T-cell (primary cell): ENCODE measurements at regions not wholly inside any gene's neighbourhood (a gene's known extent, or its start where the extent isn't known, plus 50 kb on each side); places are given as distances from the start of the nearest gene placed in this dataset.

Source experiments
- ATAC-seq, 4 experiments: fragments of 200-7000 bp in 3 of 4; fragments of 150-1000 bp in 1 of 4; cut with Tn5 transposase; replicated peaks in 1 of 4; 1 replicate in 3 of 4; 2 replicates in 1 of 4; pipeline ENCODE4 v1.10.0; 2021; ENCODE audit warnings: moderate library complexity in 3 of 4, mild to moderate bottlenecking in 2 of 4, moderate number of reproducible peaks in 1 of 4
- CTCF ChIA-PET, 2 donors: fragments of 300-600 bp; sonication (Branson Sonifier 250); formaldehyde crosslinking; loops; one replicate each; lab custom pipeline; 2022; ENCODE audit warnings: antibody characterized with exemption in 2 of 2; lab: Charles Lee
- POLR2A ChIA-PET, 2 donors: fragments of 300-600 bp; sonication (Branson Sonifier 250); formaldehyde crosslinking; loops; one replicate each; lab custom pipeline; 2022; ENCODE audit warnings: antibody characterized with exemption in 2 of 2; lab: Charles Lee
- DNase-seq, 35 experiments: peaks; one replicate each; pipeline versions ENCODE4 v3.0.0 to v3.0.0-alpha.2; 2013 to 2023
- H3K27ac ChIP-seq: one replicate; pipeline ENCODE4 v1.5.1; 2013; ENCODE audit warnings: low read length
- H3K27me3 ChIP-seq, 2 experiments: replicated peaks in 1 of 2; 1 replicate in 1 of 2; 2 replicates in 1 of 2; pipeline versions ENCODE4 v1.6.1 to v1.7.0; 2013; ENCODE audit warnings: low read length in 1 of 2, mixed read lengths in 1 of 2; ENCODE audit not compliant: control insufficient read depth in 2 of 2, insufficient read depth in 2 of 2; ENCODE audit errors: extremely low read depth in 1 of 2
- H3K36me3 ChIP-seq, 2 donors: 1 replicate in 1 of 2; 2 replicates in 1 of 2; pipeline versions ENCODE4 v1.6.1 to v1.7.0; 2013; ENCODE audit warnings: low read length in 1 of 2; ENCODE audit not compliant: control insufficient read depth in 2 of 2, insufficient read depth in 1 of 2; ENCODE audit errors: extremely low read depth in 1 of 2
- H3K4me1 ChIP-seq, 2 experiments: 1 replicate in 1 of 2; 2 replicates in 1 of 2; pipeline versions ENCODE4 v1.6.1 to v1.7.0; 2013; ENCODE audit warnings: low read length in 2 of 2, mixed read lengths in 1 of 2; ENCODE audit not compliant: insufficient read depth in 2 of 2, control insufficient read depth in 1 of 2; ENCODE audit errors: extremely low read depth in 1 of 2
- H3K4me3 ChIP-seq, 2 donors: 1 replicate in 1 of 2; 2 replicates in 1 of 2; pipeline versions ENCODE4 v1.5.1 to v1.7.0; 2013; ENCODE audit warnings: mild to moderate bottlenecking in 2 of 2, low read length in 1 of 2, moderate library complexity in 1 of 2; ENCODE audit not compliant: control insufficient read depth in 1 of 2; ENCODE audit errors: extremely low read depth in 1 of 2
- H3K9me3 ChIP-seq: 2 replicates; pipeline ENCODE4 v1.7.0; 2013
- H3K27ac Mint-ChIP-seq, 2 donors: one replicate each; pipeline ENCODE4 v1.8.0; 2020 to 2021; ENCODE audit warnings: mild to moderate bottlenecking in 2 of 2, mixed read lengths in 2 of 2
- H3K27me3 Mint-ChIP-seq, 2 donors: one replicate each; pipeline ENCODE4 v1.8.0; 2021 to 2022; ENCODE audit warnings: mixed read lengths in 2 of 2
- H3K36me3 Mint-ChIP-seq: one replicate; pipeline ENCODE4 v1.8.0; 2021; ENCODE audit warnings: mixed read lengths
- H3K4me1 Mint-ChIP-seq, 3 donors: one replicate each; pipeline ENCODE4 v1.8.0; 2020 to 2022; ENCODE audit warnings: mixed read lengths in 3 of 3, mild to moderate bottlenecking in 1 of 3
- H3K4me3 Mint-ChIP-seq, 3 donors: one replicate each; pipeline ENCODE4 v1.8.0; 2020 to 2022; ENCODE audit warnings: mild to moderate bottlenecking in 3 of 3, mixed read lengths in 3 of 3, moderate library complexity in 3 of 3
- H3K9me3 Mint-ChIP-seq, 3 donors: one replicate each; pipeline ENCODE4 v1.8.0; 2020 to 2022; ENCODE audit warnings: mixed read lengths in 3 of 3
- WGBS: methylation state at CpG from one replicate; pipeline ENCODE4 v1.1.5; 2013; ENCODE audit warnings: missing lambda C conversion rate; ENCODE audit not compliant: insufficient coverage; 5-methylcytosine and 5-hydroxymethylcytosine counted together

GRCh38 chr7:128145191-128145590, 95.9 kb upstream of the LEP start:
- POLR2A ChIA-PET: no interaction called here
- H3K4me1 Mint-ChIP-seq: no peaks in the 10 kb centered on the region

GRCh38 chr7:128146052-128146451, 95.0 kb upstream of the LEP start:
- no peak overlapping the region for H3K27ac Mint-ChIP-seq
- peaks cover 0 to 6% (median 3%) of the 10 kb centered on the region in 3 donors for H3K9me3 Mint-ChIP-seq
- H3K4me3 Mint-ChIP-seq: no peak overlapping the region
- Histone ChIP-seq H3K4me3 (no peak overlapping the region), H3K4me1 (no peaks in the 10 kb centered on the region), H3K27ac (no peak overlapping the region), H3K9me3 (no peaks in the 10 kb centered on the region), H3K27me3 (peaks cover 3 to 7% of the 10 kb centered on the region in 2 experiments), H3K36me3 (no peaks in the 10 kb centered on the region)
- no peaks in the 10 kb centered on the region for H3K4me1 Mint-ChIP-seq
- ChIA-PET POLR2A (no interaction called here), CTCF (interaction anchor here in 1 of 2 donors (1.3 to 1.4 kb wide), 2 partner anchors 10 to 12 kb away, joined by 3 to 8 read pairs; no protein-coding TSS in a partner anchor)
- H3K27me3 Mint-ChIP-seq: peaks cover 14 to 24% of the 10 kb centered on the region in 2 donors
- ATAC-seq (no peak), DNase-seq (no peak)
- WGBS: 100% methylated on average over 1 of the region's 4 CpGs
- H3K36me3 Mint-ChIP-seq: peaks cover 4% of the 10 kb centered on the region

More at GRCh38 chr7:128145191-128145590, 95.9 kb upstream of the LEP start:
- peaks cover 0 to 6% (median 3%) of the 10 kb centered on the region in 3 donors for H3K9me3 Mint-ChIP-seq
- H3K36me3 Mint-ChIP-seq: peaks cover 4% of the 10 kb centered on the region
- H3K27me3 Mint-ChIP-seq: peaks cover 13 to 20% of the 10 kb centered on the region in 2 donors
- no peaks in the 10 kb centered on the region for H3K36me3 ChIP-seq
- H3K9me3 ChIP-seq: no peaks in the 10 kb centered on the region
- CTCF ChIA-PET: interaction anchor here in 1 of 2 donors (0.7 to 1.4 kb wide), 3 partner anchors 9 to 20 kb away, joined by 3 to 8 read pairs (median 3); no protein-coding TSS in a partner anchor
- no peak overlapping the region for H3K4me3 Mint-ChIP-seq
- no peaks in the 10 kb centered on the region for H3K4me1 ChIP-seq
- DNase-seq (no peak), ATAC-seq (no peak)
- no peak overlapping the region for H3K4me3 ChIP-seq
- WGBS: 57% methylated on average over 1 of the region's 2 CpGs
- no peak overlapping the region for H3K27ac ChIP-seq
- H3K27me3 ChIP-seq: peaks cover under 1 to 10% of the 10 kb centered on the region in 2 experiments
- no peak overlapping the region for H3K27ac Mint-ChIP-seq

- H3K4me3 ChIP-seq: no peak overlapping the region
- no peak for DNase-seq
- ATAC-seq: no peak
- H3K27ac Mint-ChIP-seq: no peak overlapping the region
- no peak overlapping the region for H3K4me3 Mint-ChIP-seq
- WGBS: no CpG with 5 or more reads among the region's 4 CpGs
- POLR2A ChIA-PET: no interaction called here
- H3K36me3 Mint-ChIP-seq: no peaks in the 10 kb centered on the region
- CTCF ChIA-PET: interaction anchor here in 1 of 2 donors (1.5 kb wide), 1 partner anchor 13 kb away, joined by 4 read pairs; no protein-coding TSS in a partner anchor
- H3K9me3 Mint-ChIP-seq: no peaks in the 10 kb centered on the region
- no peaks in the 10 kb centered on the region for H3K9me3 ChIP-seq
- H3K4me1 Mint-ChIP-seq: no peaks in the 10 kb centered on the region
- peaks cover 26 to 31% of the 10 kb centered on the region in 2 donors for H3K27me3 Mint-ChIP-seq
- no peaks in the 10 kb centered on the region for H3K36me3 ChIP-seq
- H3K4me1 ChIP-seq: no peaks in the 10 kb centered on the region
- peaks cover 6 to 7% of the 10 kb centered on the region in 2 experiments for H3K27me3 ChIP-seq
- no peak overlapping the region for H3K27ac ChIP-seq
These were observed 92.4 kb upstream of the LEP start for GRCh38 chr7:128148676-128149075.

- Histone ChIP-seq H3K4me1 (no peaks in the 10 kb centered on the region), H3K4me3 (no peak overlapping the region), H3K27me3 (peaks cover 4 to 6% of the 10 kb centered on the region in 2 experiments), H3K9me3 (no peaks in the 10 kb centered on the region), H3K36me3 (no peaks in the 10 kb centered on the region), H3K27ac (no peak overlapping the region)
- Mint-ChIP-seq H3K27ac (no peak overlapping the region), H3K27me3 (peaks cover 26 to 29% of the 10 kb centered on the region in 2 donors), H3K4me3 (no peak overlapping the region), H3K36me3 (no peaks in the 10 kb centered on the region), H3K9me3 (no peaks in the 10 kb centered on the region), H3K4me1 (no peaks in the 10 kb centered on the region)
- DNase-seq (no peak), ATAC-seq (no peak)
- 100% methylated on average over 1 of the region's 7 CpGs for WGBS
- ChIA-PET POLR2A (no interaction called here), CTCF (interaction anchor here in 1 of 2 donors (1.5 kb wide), 1 partner anchor 14 kb away, joined by 4 read pairs; no protein-coding TSS in a partner anchor)
These were observed 90.7 kb upstream of the LEP start for GRCh38 chr7:128150223-128150865.

GRCh38 chr7:128151635-128152034, 89.4 kb upstream of the LEP start:
- POLR2A ChIA-PET: no interaction called here
- Mint-ChIP-seq H3K27me3 (peaks cover 24 to 26% of the 10 kb centered on the region in 2 donors), H3K9me3 (no peaks in the 10 kb centered on the region), H3K27ac (no peak overlapping the region), H3K36me3 (no peaks in the 10 kb centered on the region), H3K4me1 (no peaks in the 10 kb centered on the region), H3K4me3 (no peak overlapping the region)
- CTCF ChIA-PET: no interaction called here
- no peaks in the 10 kb centered on the region for H3K4me1 ChIP-seq
- H3K36me3 ChIP-seq: no peaks in the 10 kb centered on the region
- 96% methylated on average over 8 of the region's 9 CpGs for WGBS
- no peaks in the 10 kb centered on the region for H3K9me3 ChIP-seq
- ATAC-seq (no peak), DNase-seq (no peak)
- peaks cover 4 to 6% of the 10 kb centered on the region in 2 experiments for H3K27me3 ChIP-seq
- no peak overlapping the region for H3K4me3 ChIP-seq
- no peak overlapping the region for H3K27ac ChIP-seq

- no peaks in the 10 kb centered on the region for H3K9me3 Mint-ChIP-seq
- DNase-seq (no peak), ATAC-seq (no peak)
- ChIA-PET CTCF (no interaction called here), POLR2A (interaction anchor here in 1 of 2 donors (0.6 kb wide), 1 partner anchor 128 kb away, joined by 4 read pairs; no protein-coding TSS in a partner anchor)
- 69% methylated on average over 5 of the region's 6 CpGs for WGBS
- H3K27ac Mint-ChIP-seq: no peak overlapping the region
- H3K4me1 Mint-ChIP-seq: no peaks in the 10 kb centered on the region
- Histone ChIP-seq H3K9me3 (no peaks in the 10 kb centered on the region), H3K4me3 (no peak overlapping the region), H3K27me3 (peaks cover 4 to 6% of the 10 kb centered on the region in 2 experiments), H3K27ac (no peak overlapping the region), H3K4me1 (no peaks in the 10 kb centered on the region), H3K36me3 (no peaks in the 10 kb centered on the region)
- peaks cover 24 to 26% of the 10 kb centered on the region in 2 donors for H3K27me3 Mint-ChIP-seq
- H3K36me3 Mint-ChIP-seq: no peaks in the 10 kb centered on the region
- H3K4me3 Mint-ChIP-seq: no peak overlapping the region
These were observed 88.4 kb upstream of the LEP start for GRCh38 chr7:128152721-128153120.
